OCI-LY7 (cell line): ENCODE measurements at regions not wholly inside any gene's neighbourhood (a gene's known extent, or its start where the extent isn't known, plus 50 kb on each side); places are given as distances from the start of the nearest gene placed in this dataset.

Experiments used
- CTCF ChIP-seq: fragments of 200-600 bp; sonication (generic); conservative IDR thresholded peaks from 2 replicates; pipeline ENCODE4 v1.5.1; 2014; ENCODE audit warnings: mild to moderate bottlenecking, antibody characterized with exemption, low read length, moderate library complexity, mixed read lengths
- EZH2phosphoT487 ChIP-seq: fragments of 200-600 bp; sonication (generic); IDR thresholded peaks from 2 replicates; pipeline ENCODE4 v1.6.1; 2018; ENCODE audit warnings: low read depth, borderline replicate concordance, mild to moderate bottlenecking, mixed run types, antibody characterized with exemption, low read length, moderate library complexity, mixed read lengths

- no peak for TF ChIP-seq EZH2phosphoT487
- no peak for TF ChIP-seq CTCF
Measured at GRCh38 chr5:33371660-33372059, 69.1 kb upstream of the TARS1 start.
